ENCODE measurements at regions not wholly inside any gene's neighbourhood (a gene's known extent, or its start where the extent isn't known, plus 50 kb on each side); places are given as distances from the start of the nearest gene placed in this dataset.

DNA sequence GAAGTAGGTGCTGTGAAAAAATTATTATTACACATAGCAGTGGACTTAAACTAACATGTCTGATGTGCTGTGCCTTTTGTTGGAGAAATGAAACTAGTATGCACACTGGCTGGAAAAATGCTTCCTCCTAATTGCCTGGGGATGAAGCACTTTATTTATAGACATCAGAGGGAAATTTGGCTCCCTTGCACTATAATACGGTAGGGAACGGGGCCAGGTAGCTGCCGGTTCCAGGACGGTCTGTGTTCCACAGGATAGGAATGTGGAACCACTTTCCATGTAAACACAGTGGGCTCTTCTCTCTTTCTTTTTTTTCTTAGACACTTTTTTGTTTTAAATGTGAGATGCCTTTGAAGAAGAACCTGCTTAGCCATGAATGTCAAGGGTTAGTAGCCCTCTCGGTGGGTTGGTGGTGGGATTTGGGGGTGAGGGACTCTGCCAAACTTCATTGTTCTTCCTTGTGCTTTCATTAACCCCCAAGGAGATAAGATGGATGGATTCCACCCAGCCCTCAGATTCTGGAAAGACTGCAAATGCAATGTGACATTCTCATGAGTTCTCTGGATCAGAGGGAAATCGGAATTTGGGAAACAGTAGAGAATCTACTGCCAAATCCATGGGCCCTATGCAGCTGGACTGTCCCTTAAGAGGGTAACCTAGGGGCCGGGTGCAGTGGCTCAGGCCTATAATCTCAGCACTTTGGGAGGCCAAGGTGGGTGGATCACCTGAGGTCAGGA, 58.0 kb upstream of the GSC start:
- TF ChIP-seq, protein P1, sequence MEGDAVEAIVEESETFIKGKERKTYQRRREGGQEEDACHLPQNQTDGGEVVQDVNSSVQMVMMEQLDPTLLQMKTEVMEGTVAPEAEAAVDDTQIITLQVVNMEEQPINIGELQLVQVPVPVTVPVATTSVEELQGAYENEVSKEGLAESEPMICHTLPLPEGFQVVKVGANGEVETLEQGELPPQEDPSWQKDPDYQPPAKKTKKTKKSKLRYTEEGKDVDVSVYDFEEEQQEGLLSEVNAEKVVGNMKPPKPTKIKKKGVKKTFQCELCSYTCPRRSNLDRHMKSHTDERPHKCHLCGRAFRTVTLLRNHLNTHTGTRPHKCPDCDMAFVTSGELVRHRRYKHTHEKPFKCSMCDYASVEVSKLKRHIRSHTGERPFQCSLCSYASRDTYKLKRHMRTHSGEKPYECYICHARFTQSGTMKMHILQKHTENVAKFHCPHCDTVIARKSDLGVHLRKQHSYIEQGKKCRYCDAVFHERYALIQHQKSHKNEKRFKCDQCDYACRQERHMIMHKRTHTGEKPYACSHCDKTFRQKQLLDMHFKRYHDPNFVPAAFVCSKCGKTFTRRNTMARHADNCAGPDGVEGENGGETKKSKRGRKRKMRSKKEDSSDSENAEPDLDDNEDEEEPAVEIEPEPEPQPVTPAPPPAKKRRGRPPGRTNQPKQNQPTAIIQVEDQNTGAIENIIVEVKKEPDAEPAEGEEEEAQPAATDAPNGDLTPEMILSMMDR (IDR thresholded peaks at IDR 0.05): no peak
- TF ChIP-seq POLR2A (IDR thresholded peaks at IDR 0.05): no peak

Measured in right lobe of liver (tissue), 4 donors.